ENCODE measurements at regions not wholly inside any gene's neighbourhood (a gene's known extent, or its start where the extent isn't known, plus 50 kb on each side); places are given as distances from the start of the nearest gene placed in this dataset.

GRCh38 chr11:130706572-130706971 lies 209.7 kb downstream of the SNX19 start:
- POLR2A ChIA-PET = no interaction called here
- TF ChIP-seq KLF7 (tag by site-specific recombination; IDR thresholded peaks at IDR 0.05; ENCODE audit: borderline replicate concordance) = no peak
- TF ChIP-seq HOXA7 (CRISPR knock-in tag; IDR thresholded peaks at IDR 0.05; ENCODE audit: borderline replicate concordance) = no peak
- no peak for TF ChIP-seq MZF1 (tag by site-specific recombination; IDR thresholded peaks at IDR 0.05; ENCODE audit: borderline replicate concordance)
- no peak for TF ChIP-seq ZNF138 (tag by site-specific recombination; IDR thresholded peaks at IDR 0.05; ENCODE audit: borderline replicate concordance)
- TF ChIP-seq ZNF140 (tag by site-specific recombination; IDR thresholded peaks at IDR 0.05) = no peak
- TF ChIP-seq ZBTB44 (tag by site-specific recombination; IDR thresholded peaks at IDR 0.05) = no peak
- TF ChIP-seq ZNF37A (tag by site-specific recombination; IDR thresholded peaks at IDR 0.05) = no peak
- TF ChIP-seq PATZ1 (tag by site-specific recombination; IDR thresholded peaks at IDR 0.05) = no peak
- no peak for TF ChIP-seq ZNF776 (tag by site-specific recombination; IDR thresholded peaks at IDR 0.05; ENCODE audit: borderline replicate concordance)
- no peak for TF ChIP-seq ZNF248 (tag by site-specific recombination; IDR thresholded peaks at IDR 0.05)
- no peak for TF ChIP-seq TCF7L2 (IDR thresholded peaks at IDR 0.05; ENCODE audit: borderline replicate concordance, low read depth, low read length)
- no peak for TF ChIP-seq SCRT1 (tag by site-specific recombination; IDR thresholded peaks at IDR 0.05; ENCODE audit: borderline replicate concordance)
- TF ChIP-seq GLI2 (tag by site-specific recombination; IDR thresholded peaks at IDR 0.05; ENCODE audit: borderline replicate concordance, low read depth) = no peak
- TF ChIP-seq ZNF560 (tag by site-specific recombination; IDR thresholded peaks at IDR 0.05; ENCODE audit: borderline replicate concordance) = no peak
- TF ChIP-seq ZNF19 (tag by site-specific recombination; IDR thresholded peaks at IDR 0.05; ENCODE audit: low read depth) = no peak
- TF ChIP-seq HIC1 (tag by site-specific recombination; IDR thresholded peaks at IDR 0.05) = no peak
- TF ChIP-seq ZNF580 (tag by site-specific recombination; IDR thresholded peaks at IDR 0.05) = no peak
- TF ChIP-seq ZBTB1 (tag by site-specific recombination; IDR thresholded peaks at IDR 0.05) = no peak
- TF ChIP-seq REST (tag by site-specific recombination; IDR thresholded peaks at IDR 0.05) = no peak

More at GRCh38 chr11:130706572-130706971, 209.7 kb downstream of the SNX19 start:
- CTCF ChIA-PET = no interaction called here
- Histone ChIP-seq H3K27ac (ENCODE audit: extremely low read depth, low read depth, low read length) (no peak overlapping the region), H3K4me3 (ENCODE audit: low read depth, low read length) (no peak overlapping the region), H3K36me3 (ENCODE audit: control insufficient read depth in 2 of 2, insufficient read depth in 1 of 2, low read length in 2 of 2) (no peaks in the 10 kb centered on the region), H3K4me1 (ENCODE audit: control insufficient read depth, insufficient read depth, low read length) (no peaks in the 10 kb centered on the region), H3K9me3 (ENCODE audit: control insufficient read depth, insufficient read depth, low read depth, low read length) (no peaks in the 10 kb centered on the region)
